Skeletal muscle satellite cell (primary cell): ENCODE measurements at regions not wholly inside any gene's neighbourhood (a gene's known extent, or its start where the extent isn't known, plus 50 kb on each side); places are given as distances from the start of the nearest gene placed in this dataset.
"Not testable (repeated sequence)": the region's sequence is repeated elsewhere in the genome, so short reads cannot be mapped to it uniquely, and the experiment has no call there.

ENCODE experiments used
- H3K27me3 ChIP-seq: 2 replicates; pipeline ENCODE4 v1.7.0; 2013; ENCODE audit warnings: low read length; ENCODE audit not compliant: control insufficient read depth, insufficient read depth
- H3K36me3 ChIP-seq: 2 replicates; pipeline ENCODE4 v1.7.0; 2013; ENCODE audit warnings: mild to moderate bottlenecking, control low read depth, low read length; ENCODE audit not compliant: insufficient read depth
- H3K4me1 ChIP-seq: 2 replicates; pipeline ENCODE4 v1.7.0; 2013; ENCODE audit warnings: low read length; ENCODE audit not compliant: control insufficient read depth, insufficient read depth
- H3K4me2 ChIP-seq: 2 replicates; pipeline ENCODE4 v1.7.0; 2013; ENCODE audit warnings: mild to moderate bottlenecking, low read length
- H3K4me3 ChIP-seq: 2 replicates; pipeline ENCODE4 v1.7.0; 2013; ENCODE audit warnings: low read length
- H3K9ac ChIP-seq: 2 replicates; pipeline ENCODE4 v1.7.0; 2013; ENCODE audit warnings: mild to moderate bottlenecking, low read depth, low read length, moderate library complexity
- H3K9me3 ChIP-seq: replicated peaks from 2 replicates; pipeline ENCODE4 v1.7.0; 2013; ENCODE audit warnings: mild to moderate bottlenecking, control low read depth, low read length

DNA sequence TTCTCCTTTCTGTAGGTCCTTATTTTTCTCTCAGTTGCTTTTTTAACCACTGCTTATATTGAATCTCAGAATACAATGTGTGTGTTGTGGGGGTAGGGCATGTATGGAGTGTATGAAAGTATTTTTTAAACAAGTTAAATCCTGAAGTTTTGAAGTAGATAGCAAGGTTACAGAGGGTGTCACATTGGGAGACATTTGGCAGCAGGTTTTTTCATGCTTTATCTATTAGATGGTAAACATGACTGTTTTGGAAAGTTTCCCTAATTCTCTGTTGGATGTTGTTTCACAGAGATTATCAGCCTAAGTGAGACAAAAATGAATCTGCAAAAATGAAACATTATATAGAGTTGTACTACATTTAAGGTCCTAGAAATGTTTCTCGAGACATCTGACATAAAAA, 190.6 kb upstream of the ARPP21 start:
- Histone ChIP-seq H3K4me2 (no peak overlapping the region), H3K4me3 (no peak overlapping the region), H3K4me1 (no peaks in the 10 kb centered on the region), H3K9me3 (no peaks in the 10 kb centered on the region), H3K27me3 (no peaks in the 10 kb centered on the region), H3K9ac (no peak overlapping the region), H3K36me3 (no peaks in the 10 kb centered on the region)

GRCh38 chr3:35454819-35455218, 184.5 kb upstream of the ARPP21 start:
- H3K36me3 ChIP-seq, H3K4me2 ChIP-seq, H3K27me3 ChIP-seq, H3K4me3 ChIP-seq, H3K9ac ChIP-seq, H3K9me3 ChIP-seq, H3K4me1 ChIP-seq: not testable (repeated sequence)

GRCh38 chr3:35473956-35474355, 165.4 kb upstream of the ARPP21 start:
- no peaks in the 10 kb centered on the region for H3K9me3 ChIP-seq
- no peaks in the 10 kb centered on the region for H3K27me3 ChIP-seq
- H3K4me1 ChIP-seq, result no peaks in the 10 kb centered on the region
- H3K4me2 ChIP-seq, result no peak overlapping the region
- no peaks in the 10 kb centered on the region for H3K36me3 ChIP-seq
- H3K9ac ChIP-seq, result no peak overlapping the region
- no peak overlapping the region for H3K4me3 ChIP-seq

DNA sequence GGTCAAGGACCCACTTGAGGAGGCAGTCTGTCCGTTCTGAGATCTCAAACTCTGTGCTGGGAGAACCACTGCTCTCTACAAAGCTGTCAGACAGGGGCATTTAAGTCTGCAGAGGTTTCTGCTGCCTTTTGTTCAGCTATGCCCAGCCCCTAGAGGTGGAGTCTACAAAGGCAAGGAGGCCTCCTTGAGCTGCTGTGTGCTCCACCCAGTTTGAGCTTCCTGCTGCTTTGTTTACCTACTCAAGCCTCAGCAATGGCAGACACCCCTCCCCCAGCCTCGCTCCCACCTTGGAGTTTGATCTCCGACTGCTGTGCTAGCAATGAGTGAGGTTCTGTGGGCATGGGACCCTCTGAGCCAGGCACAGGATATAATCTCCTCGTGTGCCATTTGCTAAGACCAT, 156.8 kb upstream of the ARPP21 start:
- not testable (repeated sequence) for H3K4me2 ChIP-seq, H3K9ac ChIP-seq, H3K27me3 ChIP-seq, H3K4me3 ChIP-seq, H3K4me1 ChIP-seq, H3K9me3 ChIP-seq, H3K36me3 ChIP-seq

- Histone ChIP-seq H3K36me3 (no peaks in the 10 kb centered on the region), H3K9me3 (no peaks in the 10 kb centered on the region), H3K4me3 (no peak overlapping the region), H3K9ac (no peak overlapping the region), H3K4me2 (no peak overlapping the region), H3K4me1 (no peaks in the 10 kb centered on the region), H3K27me3 (no peaks in the 10 kb centered on the region)
These were observed 156.2 kb upstream of the ARPP21 start for GRCh38 chr3:35483131-35483530.

GRCh38 chr3:35484929-35485530, 154.3 kb upstream of the ARPP21 start:
- no peak overlapping the region for H3K9ac ChIP-seq

GRCh38 chr3:35486295-35486694, 153.0 kb upstream of the ARPP21 start:
- H3K4me3 ChIP-seq, result no peak overlapping the region
- no peaks in the 10 kb centered on the region for H3K27me3 ChIP-seq
- no peak overlapping the region for H3K9ac ChIP-seq
- H3K9me3 ChIP-seq, result no peaks in the 10 kb centered on the region
- H3K4me1 ChIP-seq, result peaks cover 2% of the 10 kb centered on the region
- H3K4me2 ChIP-seq, result no peak overlapping the region
- no peaks in the 10 kb centered on the region for H3K36me3 ChIP-seq

More at GRCh38 chr3:35484929-35485530, 154.3 kb upstream of the ARPP21 start:
- no peak overlapping the region for H3K4me2 ChIP-seq
- no peaks in the 10 kb centered on the region for H3K36me3 ChIP-seq
- H3K4me1 ChIP-seq, result no peaks in the 10 kb centered on the region
- H3K9me3 ChIP-seq, result no peaks in the 10 kb centered on the region
- no peak overlapping the region for H3K4me3 ChIP-seq
- no peaks in the 10 kb centered on the region for H3K27me3 ChIP-seq

DNA sequence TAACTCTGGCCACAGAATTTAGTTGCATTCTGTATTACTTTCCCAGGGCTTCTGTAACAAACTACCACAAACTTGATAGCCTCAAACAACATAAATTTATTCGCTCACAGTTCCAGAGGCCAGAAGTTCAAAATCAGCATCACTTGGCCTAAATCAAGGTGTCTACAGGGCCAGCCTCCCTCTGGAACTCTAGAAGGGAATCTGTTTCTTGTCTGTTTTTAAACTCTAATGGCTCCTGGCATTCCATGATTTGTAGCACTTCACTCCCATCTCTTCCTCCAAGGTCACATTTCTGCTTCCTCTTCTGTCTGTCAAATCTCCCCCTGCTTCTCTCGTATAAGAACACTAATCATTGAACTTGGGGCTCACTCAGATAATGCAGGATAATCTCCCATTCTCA, 151.9 kb upstream of the ARPP21 start:
- H3K27me3 ChIP-seq, result no peaks in the 10 kb centered on the region
- H3K4me1 ChIP-seq, result peaks cover 5% of the 10 kb centered on the region
- no peak overlapping the region for H3K4me3 ChIP-seq
- no peak overlapping the region for H3K4me2 ChIP-seq
- no peak overlapping the region for H3K9ac ChIP-seq
- no peaks in the 10 kb centered on the region for H3K9me3 ChIP-seq
- no peaks in the 10 kb centered on the region for H3K36me3 ChIP-seq

DNA sequence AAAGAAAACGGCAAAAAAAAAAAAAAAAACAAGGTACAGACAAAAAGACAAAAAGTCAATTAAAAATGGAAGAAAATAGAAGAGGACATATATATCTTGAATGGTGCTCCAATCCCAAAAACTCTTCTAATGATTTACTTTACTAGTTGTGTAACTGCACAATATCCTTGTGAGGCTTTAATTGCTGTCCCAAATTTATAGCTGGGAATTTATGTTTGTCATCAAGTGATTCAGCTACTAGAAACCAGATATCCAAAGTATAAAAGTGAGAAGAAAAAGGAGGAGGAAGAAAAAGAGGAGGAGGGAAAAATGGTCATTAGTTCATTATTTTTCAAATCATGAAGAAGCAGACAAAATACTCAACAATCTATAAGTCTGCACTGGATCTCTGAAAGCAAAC, 150.8 kb upstream of the ARPP21 start:
- H3K4me3 ChIP-seq, result no peak overlapping the region
- no peaks in the 10 kb centered on the region for H3K9me3 ChIP-seq
- no peak overlapping the region for H3K4me2 ChIP-seq
- H3K9ac ChIP-seq, result no peak overlapping the region
- peaks cover 5% of the 10 kb centered on the region for H3K4me1 ChIP-seq
- no peaks in the 10 kb centered on the region for H3K36me3 ChIP-seq
- H3K27me3 ChIP-seq, result no peaks in the 10 kb centered on the region

GRCh38 chr3:35492841-35493240, 146.5 kb upstream of the ARPP21 start:
- Histone ChIP-seq H3K4me3 (no peak overlapping the region), H3K9me3 (no peaks in the 10 kb centered on the region), H3K9ac (no peak overlapping the region), H3K36me3 (no peaks in the 10 kb centered on the region), H3K4me2 (no peak overlapping the region), H3K4me1 (peaks cover 5% of the 10 kb centered on the region), H3K27me3 (no peaks in the 10 kb centered on the region)

- no peak overlapping the region for H3K9ac ChIP-seq
- no peaks in the 10 kb centered on the region for H3K27me3 ChIP-seq
- H3K4me2 ChIP-seq, result no peak overlapping the region
- H3K4me1 ChIP-seq, result no peaks in the 10 kb centered on the region
- no peaks in the 10 kb centered on the region for H3K36me3 ChIP-seq
- H3K4me3 ChIP-seq, result no peak overlapping the region
- no peaks in the 10 kb centered on the region for H3K9me3 ChIP-seq
These were observed 140.7 kb upstream of the ARPP21 start for GRCh38 chr3:35498506-35499210.

GRCh38 chr3:35500641-35501350, 138.5 kb upstream of the ARPP21 start:
- Histone ChIP-seq H3K27me3 (no peaks in the 10 kb centered on the region), H3K36me3 (no peaks in the 10 kb centered on the region), H3K9me3 (no peaks in the 10 kb centered on the region), H3K4me2 (no peak overlapping the region), H3K4me3 (no peak overlapping the region), H3K4me1 (no peaks in the 10 kb centered on the region), H3K9ac (no peak overlapping the region)
